Kidney epithelial cell (primary cell): ENCODE measurements at regions not wholly inside any gene's neighbourhood (a gene's known extent, or its start where the extent isn't known, plus 50 kb on each side); places are given as distances from the start of the nearest gene placed in this dataset.

Experiments used
- DNase-seq: peaks from one replicate; pipeline ENCODE4 v3.0.0-alpha.2; 2010; ENCODE audit warnings: low read depth
- H3K27me3 ChIP-seq: 2 replicates; pipeline ENCODE4 v1.6.0; 2011; ENCODE audit warnings: low read length; ENCODE audit not compliant: control insufficient read depth, insufficient read depth
- H3K36me3 ChIP-seq: 2 replicates; pipeline ENCODE4 v1.5.1; 2011; ENCODE audit warnings: low read length; ENCODE audit not compliant: control insufficient read depth, insufficient read depth
- H3K4me3 ChIP-seq: 2 replicates; pipeline ENCODE4 v1.5.1; 2011; ENCODE audit warnings: low read depth, mild to moderate bottlenecking, control low read depth, low read length
- CTCF ChIP-seq: IDR thresholded peaks from 2 replicates; pipeline ENCODE4 v1.5.1; 2011; ENCODE audit warnings: mild to moderate bottlenecking, moderate library complexity, low read length, control low read depth, inconsistent platforms; ENCODE audit not compliant: insufficient read depth, poor library complexity, severe bottlenecking

GRCh38 chr22:47293368-47294221, 531.1 kb downstream of the TBC1D22A start:
- Histone ChIP-seq H3K36me3 (no peaks in the 10 kb centered on the region), H3K4me3 (no peak overlapping the region), H3K27me3 (peaks cover 2% of the 10 kb centered on the region)
- no peak for TF ChIP-seq CTCF
- no peak for DNase-seq

GRCh38 chr22:47292546-47293320, 530.3 kb downstream of the TBC1D22A start:
- Histone ChIP-seq H3K36me3 (no peaks in the 10 kb centered on the region), H3K4me3 (no peak overlapping the region), H3K27me3 (peaks cover 2% of the 10 kb centered on the region)
- no peak for TF ChIP-seq CTCF
- no peak for DNase-seq

DNA sequence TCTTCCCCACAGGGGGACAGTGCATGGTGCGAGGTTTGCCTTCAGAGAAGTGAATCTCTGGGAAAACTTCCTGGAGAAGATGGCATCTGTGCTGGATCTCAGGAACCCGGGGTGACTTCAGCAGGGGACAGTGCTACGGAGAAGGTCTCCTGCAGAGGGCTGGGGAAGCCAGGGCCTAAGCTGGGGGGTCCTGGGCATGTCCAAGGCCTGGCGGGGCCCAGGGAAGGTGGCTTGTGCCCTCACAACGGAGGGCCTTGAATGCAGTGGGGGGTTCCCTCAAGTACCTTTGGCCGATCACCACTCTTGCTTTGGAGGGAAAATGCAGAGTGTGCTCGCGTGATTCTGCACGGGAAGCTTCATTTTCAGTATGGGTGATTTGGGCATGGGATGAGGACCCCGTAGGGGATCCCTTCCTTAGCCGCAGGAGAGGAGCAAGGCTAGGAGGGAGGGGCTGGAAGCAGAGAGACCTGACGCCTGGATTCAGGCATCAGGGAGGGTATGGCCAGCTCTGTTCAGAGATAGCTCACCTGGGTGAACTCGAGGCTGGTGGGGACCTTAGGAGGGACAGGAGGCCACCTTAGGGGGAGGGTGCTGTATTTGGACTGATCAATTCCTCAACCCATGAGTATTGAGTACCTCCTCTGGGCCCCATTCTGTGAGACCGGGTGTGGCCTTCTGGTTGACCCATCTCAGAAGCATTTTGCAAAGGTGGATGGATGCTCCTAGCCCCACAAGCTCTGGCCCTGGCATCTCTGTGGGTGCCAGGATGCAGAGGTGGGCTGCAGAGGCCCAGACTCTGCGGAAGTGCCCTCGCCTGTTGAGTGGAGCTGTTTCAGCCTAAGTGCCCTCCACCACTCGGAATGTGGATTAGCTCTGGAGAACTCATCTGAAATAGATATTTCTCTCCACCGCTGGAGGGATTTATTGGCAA, 529.4 kb downstream of the TBC1D22A start:
- TF ChIP-seq CTCF = no peak

DNA sequence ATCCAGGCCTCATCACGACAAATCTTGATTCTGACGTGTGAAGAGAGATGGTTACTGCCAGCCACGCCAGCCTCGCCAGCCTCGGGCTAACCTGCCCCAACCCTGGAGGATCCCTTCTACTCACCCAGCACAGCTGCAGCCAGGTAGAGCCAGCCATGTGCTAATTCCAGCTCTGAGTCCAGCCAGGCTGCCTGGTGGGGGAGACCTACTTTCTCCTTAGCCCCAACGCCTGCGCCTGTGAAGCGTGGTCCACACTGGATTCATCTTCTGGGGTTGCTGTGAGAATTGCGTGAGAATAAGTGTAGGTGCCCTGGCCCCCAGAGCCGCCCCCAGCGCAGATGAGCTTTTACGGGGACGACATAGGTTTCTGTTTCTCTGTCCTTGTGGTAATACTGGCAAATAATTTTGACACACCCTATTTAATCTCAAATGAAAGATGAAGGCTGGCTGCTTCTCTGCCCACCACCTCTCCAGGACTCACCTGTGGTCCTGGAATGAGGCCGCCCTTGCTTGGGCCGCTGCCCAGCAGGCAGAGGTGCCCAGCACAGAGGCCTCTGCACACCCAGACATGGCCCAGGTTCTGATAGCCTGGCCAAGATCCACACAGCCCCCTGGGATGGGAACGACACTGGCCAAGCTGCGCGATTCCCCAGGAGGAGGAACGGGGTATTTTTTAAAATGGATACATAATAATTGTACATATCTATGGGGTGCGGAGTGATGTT, 528.4 kb downstream of the TBC1D22A start:
- DNase-seq = no peak
- no peak for TF ChIP-seq CTCF
- H3K27me3 ChIP-seq = peaks cover 6% of the 10 kb centered on the region

More for the DNA sequence above, 529.4 kb downstream of the TBC1D22A start:
- no peak overlapping the region for H3K4me3 ChIP-seq
- DNase-seq = no peak
- H3K36me3 ChIP-seq = no peaks in the 10 kb centered on the region
- H3K27me3 ChIP-seq = peaks cover 2% of the 10 kb centered on the region

GRCh38 chr22:47289336-47289985, 527.0 kb downstream of the TBC1D22A start:
- no peak for DNase-seq
- Histone ChIP-seq H3K27me3 (peaks cover 6% of the 10 kb centered on the region), H3K36me3 (no peaks in the 10 kb centered on the region), H3K4me3 (no peak overlapping the region)
- TF ChIP-seq CTCF = no peak

More for the DNA sequence above, 528.4 kb downstream of the TBC1D22A start:
- Histone ChIP-seq H3K4me3 (no peak overlapping the region), H3K36me3 (no peaks in the 10 kb centered on the region)
